ENCODE measurements at regions not wholly inside any gene's neighbourhood (a gene's known extent, or its start where the extent isn't known, plus 50 kb on each side); places are given as distances from the start of the nearest gene placed in this dataset.
"Not testable (repeated sequence)": the region's sequence is repeated elsewhere in the genome, so short reads cannot be mapped to it uniquely, and the experiment has no call there.

- H3K4me1 ChIP-seq; H3K27me3 ChIP-seq; H3K9me3 ChIP-seq; intact Hi-C loops (cut with DNase I); H3K36me3 ChIP-seq; H3K27ac ChIP-seq (replicated peaks in 1 of 4); H3K4me3 ChIP-seq: not testable (repeated sequence)
- 86% methylated on average over 1 of the region's 1 CpG for WGBS
- DNase-seq (ENCODE audit: extremely low spot score): peak; percentile 12
Measured at GRCh38 chr10:109809954-109810353, 113.4 kb downstream of the XPNPEP1 start.

GRCh38 chr10:109801191-109801590 is 122.1 kb downstream of the XPNPEP1 start:
- H3K27ac ChIP-seq (replicated peaks in 1 of 4); H3K4me1 ChIP-seq; H3K4me3 ChIP-seq; H3K36me3 ChIP-seq; H3K27me3 ChIP-seq; DNase-seq (ENCODE audit: extremely low spot score); intact Hi-C loops (cut with DNase I): not testable (repeated sequence)
- 96% methylated on average over 12 of the region's 14 CpGs for WGBS
- H3K9me3 ChIP-seq: peaks cover 0 to 23% (median 9%) of the 10 kb centered on the region in 4 donors

GRCh38 chr10:109790647-109791046 is 132.7 kb downstream of the XPNPEP1 start:
- H3K4me1 ChIP-seq: no peaks in the 10 kb centered on the region
- intact Hi-C loops (cut with DNase I): no loop called here
- H3K27me3 ChIP-seq: no peaks in the 10 kb centered on the region
- H3K36me3 ChIP-seq: no peaks in the 10 kb centered on the region
- no peak for TF ChIP-seq EP300 (IDR thresholded peaks at IDR 0.05)
- TF ChIP-seq POLR2A (IDR thresholded peaks at IDR 0.05; ENCODE audit: low read depth): no peak
- no peak for TF ChIP-seq POLR2AphosphoS5 (IDR thresholded peaks at IDR 0.05)
- TF ChIP-seq CTCF (IDR thresholded peaks at IDR 0.05): no peak
- no peak for DNase-seq (ENCODE audit: extremely low spot score)
- H3K9me3 ChIP-seq: no peaks in the 10 kb centered on the region
- WGBS: 73% methylated on average over 4 of the region's 4 CpGs
- no peak overlapping the region for H3K27ac ChIP-seq (replicated peaks in 1 of 4)
- H3K4me3 ChIP-seq: no peak overlapping the region

GRCh38 chr10:109784236-109784635 is 139.1 kb downstream of the XPNPEP1 start:
- no peak for DNase-seq (ENCODE audit: extremely low spot score)
- no peaks in the 10 kb centered on the region for H3K36me3 ChIP-seq
- TF ChIP-seq CTCF (IDR thresholded peaks at IDR 0.05) (no peak), POLR2A (IDR thresholded peaks at IDR 0.05; ENCODE audit: low read depth) (no peak), POLR2AphosphoS5 (IDR thresholded peaks at IDR 0.05) (no peak)
- no peaks in the 10 kb centered on the region for H3K9me3 ChIP-seq
- WGBS: 75% methylated on average over 3 of the region's 3 CpGs
- intact Hi-C loops (cut with DNase I): no loop called here
- H3K4me3 ChIP-seq: no peak overlapping the region
- H3K27me3 ChIP-seq: no peaks in the 10 kb centered on the region
- no peaks in the 10 kb centered on the region for H3K4me1 ChIP-seq
- no peak overlapping the region for H3K27ac ChIP-seq (replicated peaks in 1 of 4)

- H3K9me3 ChIP-seq: no peaks in the 10 kb centered on the region
- no peaks in the 10 kb centered on the region for H3K27me3 ChIP-seq
- H3K4me1 ChIP-seq: no peaks in the 10 kb centered on the region
- intact Hi-C loops (cut with DNase I): no loop called here
- H3K27ac ChIP-seq (replicated peaks in 1 of 4): no peak overlapping the region
- no peak for DNase-seq (ENCODE audit: extremely low spot score)
- H3K4me3 ChIP-seq: no peak overlapping the region
- TF ChIP-seq POLR2AphosphoS5 (IDR thresholded peaks at IDR 0.05): no peak
- no peak for TF ChIP-seq EP300 (IDR thresholded peaks at IDR 0.05)
- no peak for TF ChIP-seq CTCF (IDR thresholded peaks at IDR 0.05)
- TF ChIP-seq POLR2A (IDR thresholded peaks at IDR 0.05; ENCODE audit: low read depth): no peak
- H3K36me3 ChIP-seq: no peaks in the 10 kb centered on the region
- 86% methylated on average over 5 of the region's 5 CpGs for WGBS
Measured at GRCh38 chr10:109783286-109783685, 140.0 kb downstream of the XPNPEP1 start.

GRCh38 chr10:109780997-109781396 is 142.3 kb downstream of the XPNPEP1 start:
- Histone ChIP-seq H3K27ac (replicated peaks in 1 of 4) (no peak overlapping the region), H3K4me1 (no peaks in the 10 kb centered on the region), H3K9me3 (no peaks in the 10 kb centered on the region), H3K27me3 (no peaks in the 10 kb centered on the region), H3K36me3 (no peaks in the 10 kb centered on the region), H3K4me3 (no peak overlapping the region)
- DNase-seq (ENCODE audit: extremely low spot score): peak; percentile 81
- TF ChIP-seq CTCF (IDR thresholded peaks at IDR 0.05): no peak
- TF ChIP-seq EP300 (IDR thresholded peaks at IDR 0.05): no peak
- no peak for TF ChIP-seq POLR2AphosphoS5 (IDR thresholded peaks at IDR 0.05)
- TF ChIP-seq POLR2A (IDR thresholded peaks at IDR 0.05; ENCODE audit: low read depth): no peak
- intact Hi-C loops (cut with DNase I): no loop called here
